Activated T-cell treated with anti-CD3 and anti-CD28 coated beads, Interleukin-2, amount 50 U/mL, for 48 hours (primary cell): ENCODE measurements at regions not wholly inside any gene's neighbourhood (a gene's known extent, or its start where the extent isn't known, plus 50 kb on each side); places are given as distances from the start of the nearest gene placed in this dataset.
"Not testable (repeated sequence)": the region's sequence is repeated elsewhere in the genome, so short reads cannot be mapped to it uniquely, and the experiment has no call there.

Experiments used
- DNase-seq, 2 experiments: peaks; one replicate each; pipeline ENCODE4 v3.0.0-alpha.2; 2020

- no peak for DNase-seq
Observed at GRCh38 chr12:83800022-83800421, 1112.6 kb downstream of the SLC6A15 start.

- DNase-seq, result no peak
Observed at GRCh38 chr12:83796531-83796930, 1109.8 kb downstream of the TMTC2 start.

DNA sequence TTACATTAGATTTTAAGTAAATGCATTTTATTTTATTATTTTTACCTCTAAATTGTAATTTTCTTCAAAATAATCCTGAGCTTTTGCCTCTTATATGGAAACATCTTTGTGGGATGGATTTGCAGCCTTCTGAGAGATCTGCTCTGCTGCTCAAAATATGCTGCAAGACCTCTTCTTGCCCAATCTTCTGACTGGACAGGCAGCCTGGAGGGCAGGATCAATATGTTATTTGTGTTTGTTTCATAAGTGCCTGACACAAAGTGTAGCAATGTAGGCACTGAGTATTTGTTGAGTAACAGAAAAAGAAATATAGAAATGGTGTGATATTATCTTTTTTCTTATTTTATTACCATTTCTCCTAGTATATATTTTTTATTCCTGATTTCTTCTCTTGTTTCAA is 1106.9 kb downstream of the TMTC2 start:
- DNase-seq, result no peak

DNA sequence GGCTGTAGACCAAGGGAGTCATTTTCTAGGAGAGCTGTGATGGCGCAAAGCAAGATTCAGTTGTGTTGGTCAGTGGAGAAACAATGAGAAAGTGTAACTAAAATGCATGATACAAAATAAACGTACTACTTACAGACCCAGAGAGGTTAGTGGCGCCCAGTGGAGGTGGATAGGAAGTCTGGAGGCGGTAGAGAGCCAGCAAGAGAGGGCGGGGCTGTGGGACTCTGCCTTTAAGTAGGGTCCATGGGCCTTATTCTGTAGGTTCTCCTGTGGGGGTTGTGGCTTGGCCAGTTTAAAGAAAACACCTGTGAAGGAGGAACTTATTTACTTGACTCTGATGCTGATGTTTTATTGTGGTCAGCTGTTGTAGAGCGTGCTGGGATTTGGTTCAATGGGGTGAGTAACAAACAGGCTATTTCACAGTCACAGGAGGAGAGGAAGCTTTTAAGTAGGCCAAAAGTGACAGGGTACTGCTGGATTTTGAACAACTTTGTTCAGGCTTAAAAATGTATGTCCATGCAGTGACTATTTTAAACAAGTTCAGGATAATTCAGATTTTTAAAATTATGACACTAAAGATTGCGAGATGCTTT is 1097.7 kb downstream of the TMTC2 start:
- no peak for DNase-seq

DNA sequence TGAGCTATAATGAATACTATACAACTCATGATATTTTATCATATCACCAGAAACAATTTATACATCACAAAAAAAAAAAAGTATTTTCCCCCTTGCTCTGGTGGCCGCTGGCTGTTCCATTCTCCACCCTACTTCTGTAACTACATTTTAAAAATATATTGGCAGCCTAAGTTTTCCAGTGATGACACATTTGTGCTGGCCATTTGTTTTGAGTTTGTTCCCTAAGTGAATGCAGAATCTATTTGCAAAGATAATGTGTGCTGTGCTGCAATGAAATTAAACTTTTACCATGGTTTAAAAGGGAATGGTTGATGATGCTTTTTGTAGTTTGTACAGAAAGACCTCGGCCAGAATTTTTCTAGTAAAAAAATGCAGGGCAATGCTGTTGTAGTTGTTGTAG is 1092.8 kb downstream of the TMTC2 start:
- no peak for DNase-seq

DNA sequence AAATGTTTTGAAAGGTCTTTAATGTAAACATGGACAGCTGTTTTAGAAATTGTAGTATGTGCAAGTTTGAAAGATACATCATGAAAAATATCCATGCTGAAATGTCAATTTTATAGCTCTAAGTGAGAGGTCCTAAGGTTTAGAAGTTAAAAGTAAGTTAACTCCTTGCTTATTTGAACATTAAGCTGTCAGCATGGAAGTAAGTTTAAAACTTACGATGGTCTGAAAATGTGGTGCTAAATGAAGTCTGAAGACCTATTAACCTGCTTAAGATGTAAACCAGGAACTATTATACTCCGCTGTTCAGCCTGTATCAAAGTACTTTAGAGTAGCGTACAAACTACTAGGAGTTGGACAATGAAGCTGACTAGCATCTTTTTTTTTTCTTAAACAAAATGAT is 1082.4 kb downstream of the TMTC2 start:
- DNase-seq, result no peak

- DNase-seq, result no peak
Observed at GRCh38 chr12:83767723-83768122, 1081.0 kb downstream of the TMTC2 start.

DNA sequence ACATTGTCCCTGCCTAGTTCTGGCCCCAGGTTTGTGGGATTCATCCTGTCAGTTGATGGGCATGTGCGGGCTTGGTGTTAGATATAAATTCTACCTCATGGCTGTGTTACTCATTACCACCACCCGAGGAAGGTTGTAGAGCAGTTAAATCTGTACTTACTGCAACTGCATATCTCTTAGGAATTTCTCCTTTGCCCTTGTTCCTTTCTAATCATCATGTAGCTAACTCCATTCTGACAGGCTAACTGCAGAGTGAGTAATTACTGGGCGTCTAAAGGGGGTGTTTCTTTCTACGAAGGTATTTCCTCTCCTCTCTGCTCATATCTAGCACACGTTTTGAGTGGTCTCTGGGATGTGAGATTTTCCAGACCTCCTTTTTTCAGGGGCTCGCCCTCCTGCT is 1076.7 kb downstream of the TMTC2 start:
- DNase-seq, result no peak

GRCh38 chr12:83759906-83760305 is 1073.2 kb downstream of the TMTC2 start:
- DNase-seq, result no peak

GRCh38 chr12:83758888-83759631 is 1072.4 kb downstream of the TMTC2 start:
- DNase-seq, result no peak

DNA sequence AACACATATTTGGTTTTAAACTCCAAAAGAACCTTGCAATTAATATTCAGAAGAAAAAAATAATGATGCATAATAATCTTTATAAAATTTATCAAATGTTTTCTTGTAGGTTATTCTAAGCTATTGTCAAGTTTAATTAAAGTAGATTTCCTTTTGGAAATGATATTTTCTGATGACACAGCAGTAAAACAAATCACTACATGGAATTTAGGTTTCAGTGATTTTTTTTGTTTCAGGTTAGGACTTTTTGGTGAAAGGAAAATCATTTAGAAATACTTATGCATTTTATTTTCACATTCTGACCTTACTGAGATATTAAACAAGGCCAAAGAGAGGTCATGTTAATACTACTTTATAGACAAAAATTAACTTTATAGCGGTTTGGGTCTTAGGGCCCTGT is 1067.2 kb downstream of the TMTC2 start:
- DNase-seq, result no peak

- no peak for DNase-seq
Observed at GRCh38 chr12:83753205-83753604, 1066.5 kb downstream of the TMTC2 start.

GRCh38 chr12:83739607-83740006 is 1052.9 kb downstream of the TMTC2 start:
- DNase-seq, result no peak

DNA sequence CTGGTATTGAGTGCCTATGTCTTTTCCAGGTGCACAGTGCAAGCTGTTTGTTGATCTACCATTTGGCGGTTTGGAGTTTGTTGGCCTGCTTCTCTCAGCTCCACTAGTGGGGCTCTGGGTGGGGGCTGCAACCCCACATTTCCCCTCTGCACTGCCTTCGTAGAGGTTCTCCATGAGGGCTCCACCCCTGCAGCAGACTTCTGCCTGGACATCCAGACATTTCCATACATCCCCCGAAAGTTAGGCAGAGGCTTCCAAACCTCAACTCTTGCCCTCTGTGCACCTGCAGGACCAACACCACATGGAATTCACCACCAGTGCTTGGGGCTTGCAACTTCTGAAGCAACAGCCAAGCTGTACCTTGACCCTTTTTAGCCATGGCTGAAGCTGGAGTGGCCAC is 1024.1 kb downstream of the TMTC2 start:
- DNase-seq, result no peak

GRCh38 chr12:83709899-83710298 is 1023.2 kb downstream of the TMTC2 start:
- no peak for DNase-seq

DNA sequence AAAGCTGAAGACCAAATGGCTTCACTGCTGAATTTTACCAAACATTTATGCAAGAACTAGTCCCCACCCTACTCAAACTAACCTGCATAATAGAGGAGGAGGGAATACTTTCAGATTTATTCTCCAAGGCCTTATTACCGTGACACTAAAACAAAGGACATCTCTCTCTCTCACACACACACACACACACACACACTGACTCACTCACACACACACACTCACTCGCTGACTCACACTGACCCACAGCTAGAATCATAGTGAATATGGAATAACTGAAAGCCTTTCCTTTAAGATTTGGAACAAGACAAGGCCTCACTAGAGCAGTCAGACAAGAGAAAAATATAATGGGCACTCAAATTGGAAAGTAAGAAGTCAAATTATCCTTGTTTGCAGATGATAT is 1014.1 kb downstream of the TMTC2 start:
- no peak for DNase-seq

- not testable (repeated sequence) for DNase-seq
Observed at GRCh38 chr12:83696311-83696710, 1009.6 kb downstream of the TMTC2 start.

- DNase-seq, result no peak
Observed at GRCh38 chr12:83691730-83692129, 1005.0 kb downstream of the TMTC2 start.

DNA sequence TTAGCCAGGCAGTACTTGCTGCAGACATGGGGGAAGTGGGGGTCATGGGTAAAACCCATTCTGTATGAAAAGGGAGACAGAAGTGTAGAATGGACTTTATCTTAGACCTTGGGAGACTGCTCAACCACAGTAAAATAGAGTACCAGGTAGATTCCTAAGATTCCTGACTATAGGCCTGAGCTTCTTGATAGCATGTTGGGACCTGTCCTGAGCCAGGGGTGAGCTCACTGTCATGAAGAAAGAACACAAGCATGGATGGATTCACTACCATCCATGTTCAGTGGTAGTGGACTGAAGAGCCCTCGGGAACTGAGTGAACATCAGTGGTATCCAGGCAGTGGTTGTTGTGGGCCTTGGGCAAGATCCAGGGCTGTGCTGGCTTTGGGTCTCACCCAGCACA is 1003.8 kb downstream of the TMTC2 start:
- no peak for DNase-seq

DNA sequence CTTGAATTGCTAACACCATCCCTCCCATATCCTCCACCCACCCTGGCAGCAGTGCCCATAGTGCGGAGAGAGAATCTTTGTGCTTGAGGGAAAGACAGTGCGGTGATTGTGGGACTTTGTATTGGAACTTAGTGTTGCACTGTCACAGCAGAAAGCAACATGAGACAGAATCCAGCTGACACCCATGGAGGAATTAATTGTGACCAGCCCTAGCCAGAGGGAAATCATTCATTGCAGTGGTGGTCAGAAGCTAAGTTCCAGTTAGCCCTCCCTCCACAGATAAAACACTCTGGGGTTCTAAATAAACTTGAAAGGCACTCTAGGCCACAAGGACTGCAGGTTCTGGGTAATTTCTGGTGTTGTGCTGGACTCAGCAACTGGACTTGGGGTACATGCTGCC is 1002.6 kb downstream of the TMTC2 start:
- DNase-seq, result no peak

GRCh38 chr12:83676781-83677295 is 990.1 kb downstream of the TMTC2 start:
- DNase-seq, result no peak

GRCh38 chr12:83666690-83667089 is 980.0 kb downstream of the TMTC2 start:
- DNase-seq, result no peak

DNA sequence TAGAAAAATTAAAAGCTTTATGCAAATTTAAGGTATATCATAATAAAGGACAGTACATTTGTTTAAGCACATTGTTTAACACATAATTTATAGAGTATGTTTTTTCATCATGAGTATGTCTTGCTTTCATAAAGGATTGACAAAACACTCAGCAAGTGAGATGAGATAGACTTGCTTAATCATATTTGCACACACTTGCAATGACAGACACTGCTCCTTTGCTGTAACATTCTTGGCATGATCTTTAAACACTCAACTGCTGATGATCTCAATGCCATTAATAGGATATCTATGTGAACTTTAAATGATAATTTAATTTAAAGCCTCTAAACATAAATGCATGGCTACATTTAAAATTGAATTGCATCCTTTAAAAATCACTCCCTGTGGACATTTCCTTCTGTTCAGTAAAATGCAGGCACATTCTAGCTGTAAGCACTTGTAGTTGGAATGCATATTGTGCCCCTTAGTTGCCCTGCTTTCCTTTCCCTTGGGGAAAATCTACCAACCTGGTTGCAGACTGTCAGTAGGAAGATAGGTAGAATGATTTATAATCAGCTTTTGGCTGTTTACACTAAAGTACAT is 979.0 kb downstream of the TMTC2 start:
- DNase-seq, result no peak

- no peak for DNase-seq
Observed at GRCh38 chr12:83664650-83665049, 977.9 kb downstream of the TMTC2 start.
